AG10803 (cell line): ENCODE measurements at regions not wholly inside any gene's neighbourhood (a gene's known extent, or its start where the extent isn't known, plus 50 kb on each side); places are given as distances from the start of the nearest gene placed in this dataset.

Experiments used
- DNase-seq: peaks from one replicate; pipeline ENCODE4 v3.0.0; 2010; ENCODE audit warnings: low read depth
- H3K4me3 ChIP-seq: 2 replicates; pipeline ENCODE4 v1.5.1; 2011; ENCODE audit warnings: mild to moderate bottlenecking, low read length, control low read depth
- TF ChIP-seq, protein P1 (sequence below): conservative IDR thresholded peaks from 2 replicates; pipeline ENCODE4 v1.5.1; 2011; ENCODE audit warnings: mild to moderate bottlenecking, low read length, control low read depth, inconsistent platforms

DNA sequence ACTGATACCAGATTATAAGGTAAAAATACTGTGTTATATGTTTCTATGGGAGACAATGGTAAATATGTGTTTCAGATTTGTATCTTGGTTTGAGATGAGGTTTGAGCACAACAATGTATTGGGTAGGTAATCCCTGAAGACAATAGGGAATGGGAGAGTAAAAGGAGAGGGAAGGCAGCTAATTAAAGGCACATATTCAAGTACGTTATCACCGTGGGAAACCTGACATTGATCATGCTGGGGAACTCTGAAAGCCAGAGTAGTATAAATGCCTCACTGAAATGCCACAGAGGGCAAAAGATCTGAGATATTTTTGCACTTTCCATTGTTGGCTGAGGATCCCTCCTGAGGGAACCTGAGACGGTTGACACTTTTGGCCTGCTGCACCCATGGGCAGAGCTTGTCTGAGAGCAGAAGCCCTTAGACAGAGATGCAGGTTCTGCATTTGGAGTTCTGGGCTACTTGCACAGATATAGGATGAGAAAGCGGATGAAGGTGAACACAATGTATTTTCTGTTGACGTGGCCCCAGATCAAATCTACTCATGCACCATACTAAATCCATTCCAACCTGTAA is 506.7 kb downstream of the PCDH18 start:
- TF ChIP-seq, protein P1, sequence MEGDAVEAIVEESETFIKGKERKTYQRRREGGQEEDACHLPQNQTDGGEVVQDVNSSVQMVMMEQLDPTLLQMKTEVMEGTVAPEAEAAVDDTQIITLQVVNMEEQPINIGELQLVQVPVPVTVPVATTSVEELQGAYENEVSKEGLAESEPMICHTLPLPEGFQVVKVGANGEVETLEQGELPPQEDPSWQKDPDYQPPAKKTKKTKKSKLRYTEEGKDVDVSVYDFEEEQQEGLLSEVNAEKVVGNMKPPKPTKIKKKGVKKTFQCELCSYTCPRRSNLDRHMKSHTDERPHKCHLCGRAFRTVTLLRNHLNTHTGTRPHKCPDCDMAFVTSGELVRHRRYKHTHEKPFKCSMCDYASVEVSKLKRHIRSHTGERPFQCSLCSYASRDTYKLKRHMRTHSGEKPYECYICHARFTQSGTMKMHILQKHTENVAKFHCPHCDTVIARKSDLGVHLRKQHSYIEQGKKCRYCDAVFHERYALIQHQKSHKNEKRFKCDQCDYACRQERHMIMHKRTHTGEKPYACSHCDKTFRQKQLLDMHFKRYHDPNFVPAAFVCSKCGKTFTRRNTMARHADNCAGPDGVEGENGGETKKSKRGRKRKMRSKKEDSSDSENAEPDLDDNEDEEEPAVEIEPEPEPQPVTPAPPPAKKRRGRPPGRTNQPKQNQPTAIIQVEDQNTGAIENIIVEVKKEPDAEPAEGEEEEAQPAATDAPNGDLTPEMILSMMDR = no peak
- H3K4me3 ChIP-seq = no peak overlapping the region
- no peak for DNase-seq

DNA sequence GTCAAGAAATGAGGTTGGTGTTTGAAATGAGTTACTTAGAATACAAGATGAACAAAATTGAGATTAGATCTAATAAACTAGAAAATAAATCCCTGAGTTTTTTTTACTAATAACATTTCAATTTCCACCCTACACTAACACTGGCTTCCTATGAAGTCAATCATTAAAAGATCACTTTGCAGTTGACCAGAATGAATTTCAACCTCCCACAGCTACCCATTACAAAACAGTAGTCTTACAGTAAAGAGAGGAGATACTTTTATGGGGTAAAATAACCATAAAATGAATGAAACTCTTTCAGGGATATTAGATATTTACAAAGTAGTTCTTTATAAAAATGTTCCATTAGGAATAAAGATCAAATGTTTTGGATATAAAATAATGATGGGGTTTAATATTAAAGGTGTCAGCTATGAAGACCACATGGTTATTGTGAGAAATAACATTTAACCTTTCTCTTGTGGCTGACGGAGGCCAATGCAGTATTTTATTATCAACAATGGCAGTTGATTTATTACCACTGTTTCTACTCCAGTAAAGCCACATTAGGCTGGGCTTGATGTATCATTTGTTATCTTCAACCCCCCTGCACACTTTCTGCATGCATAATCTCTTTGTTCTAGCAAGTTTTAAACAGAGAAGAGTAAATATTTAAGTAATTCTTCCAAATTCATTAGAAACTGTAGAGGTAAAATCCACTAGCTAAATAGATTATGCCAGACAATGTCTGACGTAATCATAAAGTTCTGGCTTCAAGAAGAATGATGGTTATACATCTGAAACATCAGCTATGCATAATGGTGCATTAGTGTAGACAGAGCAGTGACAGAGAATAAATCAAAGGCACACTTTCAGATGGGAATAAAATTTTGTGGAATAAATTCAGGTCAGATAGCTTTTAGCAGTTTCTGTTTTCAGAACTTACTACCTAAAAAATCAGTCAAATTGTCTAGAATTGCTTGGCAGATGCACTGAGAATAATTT is 516.6 kb downstream of the PCDH18 start:
- no peak overlapping the region for H3K4me3 ChIP-seq
- no peak for DNase-seq
- TF ChIP-seq, protein P1 = no peak

DNA sequence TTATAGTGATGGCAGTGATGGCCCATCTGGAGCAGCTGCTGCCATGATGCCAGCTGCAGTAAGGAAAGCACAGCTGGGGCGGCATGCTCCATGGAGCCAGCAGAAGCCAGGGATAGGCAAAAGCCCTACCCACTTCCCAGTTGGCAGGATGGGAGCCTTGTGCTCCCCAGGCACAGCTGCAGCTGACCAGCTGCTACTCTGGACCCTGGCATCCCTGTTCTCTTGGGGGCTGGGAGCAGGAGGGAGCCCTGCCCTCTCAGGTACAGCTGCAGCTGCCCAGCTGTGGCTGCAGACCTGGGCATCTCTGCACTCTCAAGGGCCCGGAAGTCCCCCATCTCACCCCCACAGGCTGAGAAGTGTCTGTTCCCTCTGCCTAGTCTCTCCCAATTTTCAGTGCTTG is 531.9 kb downstream of the PCDH18 start:
- no peak for DNase-seq
- no peak overlapping the region for H3K4me3 ChIP-seq
- TF ChIP-seq, protein P1 = no peak

DNA sequence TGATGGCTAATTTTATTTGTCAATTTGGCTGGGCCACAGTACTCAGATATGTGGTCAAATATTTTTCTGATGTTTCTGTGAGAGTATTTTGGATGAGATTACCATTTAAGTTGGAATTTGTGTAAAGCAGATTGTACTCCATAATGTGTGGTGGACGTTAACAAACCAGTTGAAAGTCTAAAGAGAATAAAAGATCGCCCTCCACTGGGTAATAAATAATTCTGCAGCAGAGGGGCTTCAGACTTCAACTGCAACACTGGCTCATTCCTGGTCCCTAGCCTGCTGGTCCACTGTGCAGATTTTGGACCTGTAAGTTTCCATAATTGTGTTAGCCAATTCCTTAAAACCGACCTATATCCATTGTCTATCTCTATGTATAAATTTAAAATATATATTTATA is 540.3 kb downstream of the PCDH18 start:
- TF ChIP-seq, protein P1 = no peak
- no peak for DNase-seq

DNA sequence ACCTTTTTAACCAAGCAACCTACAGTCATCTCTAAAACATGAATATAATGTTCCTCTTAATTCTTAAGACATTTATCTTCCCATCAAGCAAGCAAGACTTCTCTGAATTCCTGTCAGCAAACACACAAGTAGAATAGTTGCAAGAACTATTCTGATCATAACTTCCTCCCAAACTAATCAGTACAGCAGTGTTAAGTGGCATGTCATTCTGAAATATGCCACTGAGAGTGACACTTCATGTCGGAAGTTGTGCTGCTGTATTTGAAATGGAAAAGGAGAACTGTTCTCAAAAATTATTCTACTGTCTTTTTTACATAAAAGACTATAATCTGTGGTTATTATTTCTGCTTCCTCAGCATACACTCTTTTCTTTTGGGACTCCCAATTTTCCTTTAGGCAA is 546.6 kb downstream of the PCDH18 start:
- H3K4me3 ChIP-seq = no peak overlapping the region
- DNase-seq = no peak
- TF ChIP-seq, protein P1 = no peak

More for the DNA sequence above, 540.3 kb downstream of the PCDH18 start:
- no peak overlapping the region for H3K4me3 ChIP-seq

DNA sequence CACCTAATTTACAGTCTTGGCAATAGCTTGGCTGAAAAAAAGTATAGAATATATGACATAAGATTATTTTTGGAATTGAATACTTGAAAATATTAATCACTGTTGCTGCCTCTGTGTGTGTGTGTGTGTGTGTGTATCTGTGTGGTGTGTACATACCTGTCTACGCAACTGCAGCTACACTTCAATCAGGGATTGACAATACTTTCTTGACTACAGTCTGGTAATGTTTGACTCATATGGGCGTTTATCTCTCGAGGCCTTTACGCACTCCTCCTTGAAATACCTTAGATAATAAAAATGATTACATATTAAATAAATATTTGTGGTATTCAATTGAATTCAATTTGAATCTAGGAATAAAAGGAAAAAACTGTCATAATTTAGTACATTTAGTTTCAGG is 565.2 kb downstream of the PCDH18 start:
- TF ChIP-seq, protein P1 = no peak
- H3K4me3 ChIP-seq = no peak overlapping the region
- DNase-seq = no peak

DNA sequence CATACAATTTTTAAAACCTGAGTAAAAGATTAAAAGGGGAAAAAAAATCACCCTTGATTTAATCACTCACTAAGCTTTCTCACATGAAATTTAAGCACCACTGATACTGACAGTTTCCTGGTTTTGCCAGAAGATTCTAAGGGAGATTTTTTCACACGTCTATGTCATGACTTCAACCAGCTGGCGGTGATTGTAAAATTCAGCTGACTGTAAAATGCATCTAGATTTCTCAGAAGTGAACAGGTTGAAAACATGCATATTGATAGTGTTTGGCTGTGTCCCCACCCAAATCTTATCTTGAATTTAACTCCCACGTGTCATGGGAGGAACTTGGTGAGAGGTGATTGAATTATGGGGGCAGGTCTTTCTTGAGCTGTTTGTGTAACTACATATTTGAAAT is 566.8 kb downstream of the PCDH18 start:
- TF ChIP-seq, protein P1 = no peak

More for the DNA sequence above, 566.8 kb downstream of the PCDH18 start:
- no peak overlapping the region for H3K4me3 ChIP-seq
- no peak for DNase-seq
